Panc1 (cell line): ENCODE measurements at regions not wholly inside any gene's neighbourhood (a gene's known extent, or its start where the extent isn't known, plus 50 kb on each side); places are given as distances from the start of the nearest gene placed in this dataset.
"Not testable (repeated sequence)": the region's sequence is repeated elsewhere in the genome, so short reads cannot be mapped to it uniquely, and the experiment has no call there.

Experiments used
- ATAC-seq: fragments of 200-7000 bp; cut with Tn5 transposase; 2 replicates; pipeline ENCODE4 v1.9.1; 2020; ENCODE audit warnings: mild to moderate bottlenecking, moderate library complexity
- BruUV-seq: library from RNA; stranded (reverse); fragments of 400-500 nt; replicated peaks from 2 replicates; lab custom pipeline; 2021; lab: Mats Ljungman, UMichigan
- CTCF ChIA-PET: fragments of 300-600 bp; sonication (Branson Sonifier 250); formaldehyde crosslinking; loops from one replicate; lab custom pipeline; 2022; ENCODE audit warnings: antibody characterized with exemption; lab: Charles Lee
- POLR2A ChIA-PET: fragments of 300-600 bp; sonication (Branson Sonifier 250); formaldehyde crosslinking; loops from one replicate; lab custom pipeline; 2022; ENCODE audit warnings: antibody characterized with exemption; lab: Charles Lee
- DNase-seq: peaks from one replicate; pipeline ENCODE4 v3.0.0-alpha.2; 2010; ENCODE audit warnings: low read depth, low spot score
- H3K27ac ChIP-seq: 2 replicates; pipeline ENCODE4 v1.5.1; 2011; ENCODE audit warnings: mild to moderate bottlenecking, low read length, inconsistent platforms
- H3K27me3 ChIP-seq: fragments of 200-500 bp; sonication (Bioruptor generic); 2 replicates; pipeline ENCODE4 v1.6.0; 2014; ENCODE audit warnings: low read length, inconsistent platforms; ENCODE audit not compliant: control insufficient read depth, insufficient read depth
- H3K36me3 ChIP-seq: fragments of 200-500 bp; sonication (Bioruptor generic); 2 replicates; pipeline ENCODE4 v1.5.1; 2014; ENCODE audit warnings: inconsistent platforms, mild to moderate bottlenecking, low read length, moderate library complexity; ENCODE audit not compliant: control insufficient read depth, insufficient read depth
- H3K4me1 ChIP-seq: 2 replicates; pipeline ENCODE4 v1.5.1; 2011; ENCODE audit warnings: inconsistent platforms, mild to moderate bottlenecking, low read length, moderate library complexity; ENCODE audit not compliant: control insufficient read depth, insufficient read depth
- H3K4me3 ChIP-seq, 2 experiments: 2 replicates each; pipeline ENCODE4 v1.5.1; 2011 to 2012; ENCODE audit warnings: low read depth in 2 of 2, low read length in 2 of 2, mild to moderate bottlenecking in 2 of 2, inconsistent platforms in 1 of 2, moderate library complexity in 1 of 2
- H3K9me3 ChIP-seq: fragments of 200-500 bp; sonication (Bioruptor generic); 2 replicates; pipeline ENCODE4 v1.5.1; 2014; ENCODE audit warnings: low read depth, mild to moderate bottlenecking, inconsistent platforms, low read length, moderate library complexity; ENCODE audit not compliant: control insufficient read depth, insufficient read depth
- CTCF ChIP-seq: fragments of 450-650 bp; IDR thresholded peaks from 2 replicates; pipeline ENCODE4 v1.5.1; 2017; ENCODE audit warnings: mild to moderate bottlenecking
- POLR2AphosphoS5 ChIP-seq: IDR thresholded peaks from 2 replicates; pipeline ENCODE4 v1.6.1; 2012; ENCODE audit warnings: mild to moderate bottlenecking, low read depth, low read length, moderate library complexity
- SIN3A ChIP-seq: IDR thresholded peaks from 2 replicates; pipeline ENCODE4 v1.6.1; 2012; ENCODE audit warnings: low read depth, mild to moderate bottlenecking, low read length, moderate library complexity, borderline replicate concordance; ENCODE audit not compliant: insufficient read depth
- TCF7L2 ChIP-seq: IDR thresholded peaks from 2 replicates; pipeline ENCODE4 v1.6.1; 2011; ENCODE audit warnings: mild to moderate bottlenecking, low read depth, low read length, inconsistent platforms
- in situ Hi-C: cut with HindIII; loops from 2 replicates; pipeline ENCODE4 v1.10.0; 2016; ENCODE audit warnings: low sequenced_read_pairs, low pct_unique_long_range_greater_than_20kb
- intact Hi-C: fragments of 100-400 bp; cut with micrococcal nuclease; formaldehyde crosslinking; loops from one replicate; pipeline ENCODE4 v1.10.0; 2022; ENCODE audit not compliant: unreplicated experiment
- TF ChIP-seq, protein P1 (sequence below), 2 experiments: IDR thresholded peaks; 2 replicates each; pipeline ENCODE4 v1.6.1; 2011 to 2012; ENCODE audit warnings: low read depth in 2 of 2, control low read depth in 1 of 2, low read length in 1 of 2, mild to moderate bottlenecking in 1 of 2, moderate library complexity in 1 of 2; ENCODE audit not compliant: insufficient read depth in 1 of 2

DNA sequence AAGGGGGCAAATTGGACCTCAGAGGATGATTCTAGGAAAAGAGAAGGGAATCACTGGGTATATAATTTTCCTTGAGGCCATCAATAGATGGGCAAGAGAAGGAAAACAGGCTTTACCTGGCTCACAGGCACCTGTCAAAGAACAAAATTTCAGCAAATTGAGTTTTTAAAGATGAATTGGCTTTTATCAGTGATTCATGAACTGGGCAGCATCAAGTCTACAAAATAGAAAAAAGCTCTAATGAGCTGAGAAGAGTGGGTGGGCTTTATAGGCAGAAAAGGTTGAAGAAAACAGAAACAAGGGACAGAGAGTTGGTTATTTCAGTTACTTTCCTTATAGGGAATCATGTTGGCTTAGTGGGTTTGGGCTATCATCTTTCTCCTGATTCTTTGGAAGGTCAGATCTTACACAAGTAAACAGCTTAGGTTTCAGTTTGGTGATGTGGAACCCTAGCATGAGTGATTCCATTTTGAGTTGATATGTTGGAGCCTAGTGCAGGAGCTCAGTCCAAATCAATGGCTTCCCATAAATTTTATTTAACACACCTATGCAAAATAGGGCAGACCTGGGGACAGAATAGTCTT is 120.7 kb upstream of the MED14 start:
- ATAC-seq (no peak), DNase-seq (no peak)
- intact Hi-C loops: no loop called here
- TF ChIP-seq CTCF (no peak), TCF7L2 (no peak), POLR2AphosphoS5 (no peak), SIN3A (no peak)
- TF ChIP-seq, protein P1, sequence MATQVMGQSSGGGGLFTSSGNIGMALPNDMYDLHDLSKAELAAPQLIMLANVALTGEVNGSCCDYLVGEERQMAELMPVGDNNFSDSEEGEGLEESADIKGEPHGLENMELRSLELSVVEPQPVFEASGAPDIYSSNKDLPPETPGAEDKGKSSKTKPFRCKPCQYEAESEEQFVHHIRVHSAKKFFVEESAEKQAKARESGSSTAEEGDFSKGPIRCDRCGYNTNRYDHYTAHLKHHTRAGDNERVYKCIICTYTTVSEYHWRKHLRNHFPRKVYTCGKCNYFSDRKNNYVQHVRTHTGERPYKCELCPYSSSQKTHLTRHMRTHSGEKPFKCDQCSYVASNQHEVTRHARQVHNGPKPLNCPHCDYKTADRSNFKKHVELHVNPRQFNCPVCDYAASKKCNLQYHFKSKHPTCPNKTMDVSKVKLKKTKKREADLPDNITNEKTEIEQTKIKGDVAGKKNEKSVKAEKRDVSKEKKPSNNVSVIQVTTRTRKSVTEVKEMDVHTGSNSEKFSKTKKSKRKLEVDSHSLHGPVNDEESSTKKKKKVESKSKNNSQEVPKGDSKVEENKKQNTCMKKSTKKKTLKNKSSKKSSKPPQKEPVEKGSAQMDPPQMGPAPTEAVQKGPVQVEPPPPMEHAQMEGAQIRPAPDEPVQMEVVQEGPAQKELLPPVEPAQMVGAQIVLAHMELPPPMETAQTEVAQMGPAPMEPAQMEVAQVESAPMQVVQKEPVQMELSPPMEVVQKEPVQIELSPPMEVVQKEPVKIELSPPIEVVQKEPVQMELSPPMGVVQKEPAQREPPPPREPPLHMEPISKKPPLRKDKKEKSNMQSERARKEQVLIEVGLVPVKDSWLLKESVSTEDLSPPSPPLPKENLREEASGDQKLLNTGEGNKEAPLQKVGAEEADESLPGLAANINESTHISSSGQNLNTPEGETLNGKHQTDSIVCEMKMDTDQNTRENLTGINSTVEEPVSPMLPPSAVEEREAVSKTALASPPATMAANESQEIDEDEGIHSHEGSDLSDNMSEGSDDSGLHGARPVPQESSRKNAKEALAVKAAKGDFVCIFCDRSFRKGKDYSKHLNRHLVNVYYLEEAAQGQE (IDR thresholded peaks at IDR 0.05; ENCODE audit: insufficient read depth in 1 of 2, low read depth in 2 of 2, low read length in 1 of 2): no peak
- Histone ChIP-seq H3K4me3 (no peak overlapping the region), H3K4me1 (no peaks in the 10 kb centered on the region), H3K9me3 (no peaks in the 10 kb centered on the region), H3K27me3 (no peaks in the 10 kb centered on the region), H3K36me3 (no peaks in the 10 kb centered on the region), H3K27ac (no peak overlapping the region)
- ChIA-PET CTCF (no interaction called here), POLR2A (no interaction called here)
- no TSS peak for BruUV-seq
- in situ Hi-C loops: no loop called here

GRCh38 chrX:40861952-40862554 is 126.7 kb upstream of the MED14 start:
- CTCF ChIA-PET, H3K4me1 ChIP-seq, H3K9me3 ChIP-seq, intact Hi-C loops, DNase-seq, in situ Hi-C loops, H3K27ac ChIP-seq, H3K4me3 ChIP-seq, POLR2A ChIA-PET, ATAC-seq, H3K27me3 ChIP-seq, H3K36me3 ChIP-seq, BruUV-seq: not testable (repeated sequence)

DNA sequence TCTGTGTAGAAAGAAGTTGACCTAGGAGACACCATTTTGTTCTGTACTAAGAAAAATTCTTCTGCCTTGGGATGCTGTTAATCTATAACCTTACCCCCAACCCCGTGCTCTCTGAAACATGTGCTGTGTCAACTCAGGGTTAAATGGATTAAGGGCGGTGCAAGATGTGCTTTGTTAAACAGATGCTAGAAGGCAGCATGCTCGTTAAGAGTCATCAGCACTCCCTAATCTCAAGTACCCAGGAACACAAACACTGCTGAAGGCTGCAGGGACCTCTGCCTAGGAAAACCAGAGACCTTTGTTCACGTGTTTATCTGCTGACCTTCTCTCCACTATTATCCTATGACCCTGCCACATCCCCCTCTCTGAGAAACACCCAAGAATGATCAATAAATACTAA is 127.9 kb upstream of the MED14 start:
- H3K36me3 ChIP-seq, H3K27ac ChIP-seq, H3K27me3 ChIP-seq, H3K4me1 ChIP-seq, CTCF ChIA-PET, in situ Hi-C loops, BruUV-seq, ATAC-seq, H3K9me3 ChIP-seq, DNase-seq, intact Hi-C loops, H3K4me3 ChIP-seq, POLR2A ChIA-PET: not testable (repeated sequence)
